DND-41 (cell line): ENCODE measurements at regions not wholly inside any gene's neighbourhood (a gene's known extent, or its start where the extent isn't known, plus 50 kb on each side); places are given as distances from the start of the nearest gene placed in this dataset.

Source experiments
- ATAC-seq: fragments of 200-7000 bp; cut with Tn5 transposase; 3 replicates; pipeline ENCODE4 v1.9.1; 2021; ENCODE audit warnings: low read depth; ENCODE audit not compliant: insufficient read depth
- DNase-seq: peaks from one replicate; pipeline ENCODE4 v3.0.0-alpha.2; 2020
- H2AFZ ChIP-seq: 2 replicates; pipeline ENCODE4 v1.6.0; 2012; ENCODE audit warnings: low read depth, low read length
- H3K27ac ChIP-seq: 2 replicates; pipeline ENCODE4 v1.5.1; 2012; ENCODE audit warnings: low read length, inconsistent platforms
- H3K27me3 ChIP-seq: fragments of 200-600 bp; sonication (generic); 2 replicates; pipeline ENCODE4 v1.6.0; 2012; ENCODE audit warnings: low read length, mild to moderate bottlenecking, inconsistent platforms; ENCODE audit not compliant: insufficient read depth, poor library complexity
- H3K36me3 ChIP-seq: 2 replicates; pipeline ENCODE4 v1.5.1; 2012; ENCODE audit warnings: low read length, inconsistent platforms; ENCODE audit not compliant: insufficient read depth
- H3K4me1 ChIP-seq: 2 replicates; pipeline ENCODE4 v1.5.1; 2012; ENCODE audit warnings: mild to moderate bottlenecking, low read length; ENCODE audit not compliant: insufficient read depth
- H3K4me2 ChIP-seq: 2 replicates; pipeline ENCODE4 v1.6.0; 2012; ENCODE audit warnings: mild to moderate bottlenecking, moderate library complexity, low read length, inconsistent platforms; ENCODE audit not compliant: insufficient read depth
- H3K4me3 ChIP-seq, 2 experiments: fragments of 200-600 bp in 1 of 2; shearing (Covaris generic) in 1 of 2; 2 replicates each; pipeline ENCODE4 v1.5.1; 2012 to 2016; ENCODE audit warnings: inconsistent platforms in 2 of 2, low read length in 2 of 2, mild to moderate bottlenecking in 2 of 2, low read depth in 1 of 2, moderate library complexity in 1 of 2
- H3K79me2 ChIP-seq: 2 replicates; pipeline ENCODE4 v1.6.0; 2012; ENCODE audit warnings: low read length, inconsistent platforms; ENCODE audit not compliant: insufficient read depth
- H3K9ac ChIP-seq: 2 replicates; pipeline ENCODE4 v1.6.0; 2012; ENCODE audit warnings: low read depth, mild to moderate bottlenecking, inconsistent platforms, low read length, moderate library complexity
- H3K9me3 ChIP-seq: 2 replicates; pipeline ENCODE4 v1.5.1; 2012; ENCODE audit warnings: low read length, moderate library complexity, mild to moderate bottlenecking, inconsistent platforms; ENCODE audit not compliant: insufficient read depth, severe bottlenecking
- H4K20me1 ChIP-seq: 2 replicates; pipeline ENCODE4 v1.6.0; 2012; ENCODE audit warnings: low read length; ENCODE audit not compliant: insufficient read depth
- EZH2 ChIP-seq: IDR thresholded peaks from 3 replicates; pipeline ENCODE4 v1.6.1; 2012; ENCODE audit warnings: borderline replicate concordance, low read depth, mild to moderate bottlenecking, moderate library complexity, low read length, inconsistent platforms; ENCODE audit not compliant: severe bottlenecking
- TF ChIP-seq, protein P1 (sequence below): IDR thresholded peaks from 2 replicates; pipeline ENCODE4 v1.5.1; 2012; ENCODE audit warnings: borderline replicate concordance, low read length, moderate library complexity, mild to moderate bottlenecking; ENCODE audit not compliant: poor library complexity, severe bottlenecking; ENCODE audit errors: extremely low read depth

DNA sequence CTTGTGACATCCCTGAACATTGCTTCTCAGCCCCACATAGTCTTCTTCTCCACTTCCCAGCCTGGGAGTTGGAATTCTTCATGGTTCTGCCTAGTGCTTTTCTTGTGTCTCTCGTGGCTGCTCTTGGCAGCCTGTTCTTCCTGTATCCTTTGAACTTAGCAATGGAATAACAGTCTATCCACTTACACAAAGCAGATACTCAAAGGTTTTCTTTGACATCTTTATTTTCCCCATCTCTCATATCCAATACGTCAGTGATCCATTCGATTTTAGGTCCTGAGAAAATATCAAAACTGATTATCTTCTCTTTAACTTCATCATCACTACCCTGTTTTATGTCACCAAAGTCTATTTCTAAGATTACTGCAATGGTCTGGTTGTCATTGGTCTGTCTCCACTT is 1091.2 kb upstream of the PIK3C3 start:
- Histone ChIP-seq H3K9me3 (no peaks in the 10 kb centered on the region), H3K36me3 (no peaks in the 10 kb centered on the region), H3K4me1 (no peaks in the 10 kb centered on the region; the same call in 1 of the 2 replicates), H3K27me3 (no peaks in the 10 kb centered on the region), H3K79me2 (no peaks in the 10 kb centered on the region), H3K4me3 (no peak overlapping the region), H2AFZ (no peak overlapping the region), H3K27ac (no peak overlapping the region), H3K9ac (no peak overlapping the region), H4K20me1 (no peaks in the 10 kb centered on the region), H3K4me2 (no peak overlapping the region)
- TF ChIP-seq, protein P1, sequence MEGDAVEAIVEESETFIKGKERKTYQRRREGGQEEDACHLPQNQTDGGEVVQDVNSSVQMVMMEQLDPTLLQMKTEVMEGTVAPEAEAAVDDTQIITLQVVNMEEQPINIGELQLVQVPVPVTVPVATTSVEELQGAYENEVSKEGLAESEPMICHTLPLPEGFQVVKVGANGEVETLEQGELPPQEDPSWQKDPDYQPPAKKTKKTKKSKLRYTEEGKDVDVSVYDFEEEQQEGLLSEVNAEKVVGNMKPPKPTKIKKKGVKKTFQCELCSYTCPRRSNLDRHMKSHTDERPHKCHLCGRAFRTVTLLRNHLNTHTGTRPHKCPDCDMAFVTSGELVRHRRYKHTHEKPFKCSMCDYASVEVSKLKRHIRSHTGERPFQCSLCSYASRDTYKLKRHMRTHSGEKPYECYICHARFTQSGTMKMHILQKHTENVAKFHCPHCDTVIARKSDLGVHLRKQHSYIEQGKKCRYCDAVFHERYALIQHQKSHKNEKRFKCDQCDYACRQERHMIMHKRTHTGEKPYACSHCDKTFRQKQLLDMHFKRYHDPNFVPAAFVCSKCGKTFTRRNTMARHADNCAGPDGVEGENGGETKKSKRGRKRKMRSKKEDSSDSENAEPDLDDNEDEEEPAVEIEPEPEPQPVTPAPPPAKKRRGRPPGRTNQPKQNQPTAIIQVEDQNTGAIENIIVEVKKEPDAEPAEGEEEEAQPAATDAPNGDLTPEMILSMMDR = no peak
- TF ChIP-seq EZH2 = no peak
- DNase-seq = no peak
- no peak for ATAC-seq

- H3K27ac ChIP-seq = no peak overlapping the region
- DNase-seq (no peak), ATAC-seq (no peak)
- no peak overlapping the region for H3K9ac ChIP-seq
- no peak for TF ChIP-seq EZH2
- TF ChIP-seq, protein P1 = no peak
- no peaks in the 10 kb centered on the region for H4K20me1 ChIP-seq
- H3K9me3 ChIP-seq = no peaks in the 10 kb centered on the region
- no peaks in the 10 kb centered on the region for H3K4me1 ChIP-seq
- H3K79me2 ChIP-seq = no peaks in the 10 kb centered on the region
- H3K27me3 ChIP-seq = no peaks in the 10 kb centered on the region
- H3K4me2 ChIP-seq = no peak overlapping the region
- H3K36me3 ChIP-seq = no peaks in the 10 kb centered on the region
- no peak overlapping the region for H3K4me3 ChIP-seq
- H2AFZ ChIP-seq = no peak overlapping the region
These were observed 1094.8 kb upstream of the PIK3C3 start for GRCh38 chr18:40860189-40860588.

DNA sequence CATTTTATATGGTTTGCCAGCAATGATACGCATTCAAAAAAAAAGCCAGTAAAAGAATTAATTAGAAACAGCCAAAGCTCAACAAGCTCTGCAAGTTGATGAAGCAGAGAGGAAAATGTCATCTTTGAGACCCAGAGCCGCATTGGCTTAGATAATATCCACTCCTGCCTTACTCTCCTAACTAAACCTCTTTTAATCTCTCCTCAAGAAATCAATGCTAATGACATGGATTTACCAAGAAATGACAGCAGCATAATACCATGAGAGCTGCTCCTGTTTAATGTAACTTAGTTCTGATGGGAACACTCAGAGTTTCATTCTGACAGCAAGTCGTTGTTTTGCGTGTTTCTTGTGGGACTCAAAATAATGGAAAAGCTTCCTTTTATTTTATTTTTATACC is 1099.4 kb upstream of the PIK3C3 start:
- Histone ChIP-seq H3K27me3 (no peaks in the 10 kb centered on the region), H3K4me3 (no peak overlapping the region), H3K4me1 (no peaks in the 10 kb centered on the region), H3K9me3 (no peaks in the 10 kb centered on the region), H4K20me1 (no peaks in the 10 kb centered on the region), H3K27ac (no peak overlapping the region), H3K36me3 (no peaks in the 10 kb centered on the region), H3K79me2 (no peaks in the 10 kb centered on the region), H3K9ac (no peak overlapping the region), H3K4me2 (no peak overlapping the region), H2AFZ (no peak overlapping the region)
- TF ChIP-seq, protein P1 = no peak
- TF ChIP-seq EZH2 = no peak
- DNase-seq (no peak), ATAC-seq (no peak)

DNA sequence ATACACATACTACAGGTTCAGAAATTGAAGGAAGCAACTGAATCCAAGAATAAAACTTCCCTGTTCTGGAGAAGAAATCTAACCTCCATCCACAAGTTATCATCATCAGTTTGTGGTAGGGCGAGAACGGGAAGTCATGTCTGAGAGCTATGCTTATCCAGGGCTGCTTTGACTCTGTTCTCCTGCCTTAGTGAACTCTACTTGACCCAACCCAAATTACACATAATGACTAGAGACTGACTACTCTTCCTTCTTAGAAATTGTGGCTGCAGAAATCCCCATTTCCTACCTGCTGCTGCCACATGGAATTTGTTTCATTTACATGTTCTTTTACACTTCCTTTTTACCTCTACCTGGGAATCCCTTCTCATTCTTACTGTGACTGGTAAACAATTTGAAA is 1102.6 kb upstream of the PIK3C3 start:
- H3K4me1 ChIP-seq = no peaks in the 10 kb centered on the region
- TF ChIP-seq, protein P1 = no peak
- no peak for TF ChIP-seq EZH2
- no peak overlapping the region for H3K4me3 ChIP-seq
- DNase-seq (no peak), ATAC-seq (no peak)
- H2AFZ ChIP-seq = no peak overlapping the region
- no peaks in the 10 kb centered on the region for H3K36me3 ChIP-seq
- H3K27me3 ChIP-seq = no peaks in the 10 kb centered on the region
- no peak overlapping the region for H3K4me2 ChIP-seq
- no peaks in the 10 kb centered on the region for H3K79me2 ChIP-seq
- no peaks in the 10 kb centered on the region for H4K20me1 ChIP-seq
- H3K27ac ChIP-seq = no peak overlapping the region
- H3K9ac ChIP-seq = no peak overlapping the region
- no peaks in the 10 kb centered on the region for H3K9me3 ChIP-seq
